GM19468 (cell line): ENCODE measurements at regions not wholly inside any gene's neighbourhood (a gene's known extent, or its start where the extent isn't known, plus 50 kb on each side); places are given as distances from the start of the nearest gene placed in this dataset.
"Not testable (repeated sequence)": the region's sequence is repeated elsewhere in the genome, so short reads cannot be mapped to it uniquely, and the experiment has no call there.

ENCODE experiments used
- ATAC-seq: cut with Tn5 transposase; IDR thresholded peaks from one replicate; pipeline ENCODE4 v1.9.1; 2021; ENCODE audit warnings: mild to moderate bottlenecking, moderate library complexity, moderate number of reproducible peaks; ENCODE audit not compliant: unreplicated experiment; ENCODE audit errors: extremely low read depth

DNA sequence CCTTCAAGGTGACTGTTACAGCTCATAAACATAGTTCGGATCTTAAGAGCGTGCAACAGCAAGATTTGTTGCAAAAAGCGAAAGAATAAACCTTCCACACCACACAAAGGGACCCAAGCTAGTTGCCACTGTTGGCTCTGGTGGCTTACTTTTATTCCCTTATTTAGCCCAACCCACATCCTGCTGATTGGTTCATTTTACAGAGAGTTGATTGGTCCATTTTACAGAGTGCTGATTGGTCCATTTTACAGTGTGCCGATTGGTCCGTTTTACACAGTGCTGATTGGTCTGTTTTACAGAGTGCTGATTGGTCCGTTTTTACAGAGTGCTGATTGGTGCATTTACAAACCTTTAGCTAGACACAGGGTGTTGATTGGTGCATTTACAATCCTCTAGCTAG lies 776.9 kb upstream of the CNTN5 start:
- ATAC-seq, result no peak

DNA sequence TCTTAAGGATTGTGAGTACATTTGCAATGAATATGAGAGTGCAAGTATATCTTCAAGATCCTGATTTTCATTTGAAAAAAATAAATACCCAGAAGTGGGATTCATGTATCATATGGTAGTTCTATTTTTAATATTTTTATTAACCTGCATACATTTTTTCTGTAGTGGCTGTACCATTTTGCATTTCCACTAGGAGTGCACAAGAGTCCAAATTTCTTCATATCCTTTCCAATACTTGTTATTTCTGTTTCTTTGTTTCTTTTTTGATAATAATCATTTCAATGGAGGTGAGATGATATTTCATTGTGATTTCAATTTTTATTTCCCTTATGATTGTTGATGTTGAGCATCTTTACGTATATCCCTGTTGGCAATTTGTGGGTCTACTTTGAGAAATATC lies 759.8 kb upstream of the CNTN5 start:
- no peak for ATAC-seq

DNA sequence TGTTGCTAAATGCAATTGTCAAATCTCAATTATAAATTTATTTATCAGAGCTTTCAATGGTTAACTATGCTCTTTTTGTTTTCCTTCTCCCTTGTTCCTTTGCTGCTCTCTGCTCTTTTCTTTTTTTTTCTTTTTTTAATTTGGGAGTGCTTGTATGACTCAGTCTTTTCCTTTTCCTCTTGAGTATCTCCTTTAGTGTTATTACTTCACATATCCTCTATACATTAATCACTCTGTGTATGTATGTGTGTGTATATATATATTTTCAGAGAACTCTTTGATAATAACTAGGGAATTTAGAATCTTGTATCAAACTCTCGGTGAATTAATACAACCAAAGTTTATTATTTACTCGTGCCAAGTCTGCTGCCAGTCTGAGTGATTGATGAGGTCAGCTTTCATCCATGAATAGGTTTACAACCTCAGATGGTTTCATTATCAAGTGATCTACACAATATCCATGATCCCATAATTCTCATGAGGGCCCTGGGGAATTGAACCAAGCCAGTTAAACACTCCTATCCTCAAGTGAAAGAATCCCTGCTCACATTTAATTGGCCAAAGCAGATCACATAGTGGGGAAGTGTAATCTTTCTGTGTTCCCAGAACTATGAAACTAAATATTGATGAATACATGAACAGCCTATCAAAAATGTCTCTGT lies 743.4 kb upstream of the CNTN5 start:
- no peak for ATAC-seq

DNA sequence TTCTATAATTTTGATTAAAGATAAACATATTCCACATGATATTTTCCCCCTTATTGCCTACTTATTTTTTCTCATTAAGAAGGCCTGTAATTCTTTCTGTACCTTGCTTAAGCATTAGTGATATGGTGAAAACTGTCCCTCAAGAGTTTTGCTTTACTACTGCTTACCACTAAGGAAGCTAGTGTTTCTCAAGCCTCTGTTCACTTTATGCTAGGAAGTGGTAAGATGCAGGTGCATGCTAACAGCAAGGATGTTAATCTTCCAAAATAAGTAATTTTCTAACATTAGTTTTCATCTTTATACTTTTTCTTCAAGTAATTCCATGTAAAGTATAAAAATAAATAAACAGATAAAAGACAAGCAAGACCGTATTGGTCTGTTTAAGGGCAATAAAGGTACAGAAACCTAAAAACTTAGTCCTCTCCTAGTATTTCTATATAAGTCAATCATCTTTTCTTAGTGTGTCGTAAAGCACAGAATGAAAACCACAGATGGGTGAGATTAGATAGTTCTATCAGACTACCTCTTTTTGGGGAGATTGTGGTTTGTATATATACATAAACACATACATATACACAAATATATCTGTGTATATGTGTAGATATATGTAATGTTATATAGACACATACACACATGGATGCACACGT lies 731.0 kb upstream of the CNTN5 start:
- ATAC-seq, result no peak

DNA sequence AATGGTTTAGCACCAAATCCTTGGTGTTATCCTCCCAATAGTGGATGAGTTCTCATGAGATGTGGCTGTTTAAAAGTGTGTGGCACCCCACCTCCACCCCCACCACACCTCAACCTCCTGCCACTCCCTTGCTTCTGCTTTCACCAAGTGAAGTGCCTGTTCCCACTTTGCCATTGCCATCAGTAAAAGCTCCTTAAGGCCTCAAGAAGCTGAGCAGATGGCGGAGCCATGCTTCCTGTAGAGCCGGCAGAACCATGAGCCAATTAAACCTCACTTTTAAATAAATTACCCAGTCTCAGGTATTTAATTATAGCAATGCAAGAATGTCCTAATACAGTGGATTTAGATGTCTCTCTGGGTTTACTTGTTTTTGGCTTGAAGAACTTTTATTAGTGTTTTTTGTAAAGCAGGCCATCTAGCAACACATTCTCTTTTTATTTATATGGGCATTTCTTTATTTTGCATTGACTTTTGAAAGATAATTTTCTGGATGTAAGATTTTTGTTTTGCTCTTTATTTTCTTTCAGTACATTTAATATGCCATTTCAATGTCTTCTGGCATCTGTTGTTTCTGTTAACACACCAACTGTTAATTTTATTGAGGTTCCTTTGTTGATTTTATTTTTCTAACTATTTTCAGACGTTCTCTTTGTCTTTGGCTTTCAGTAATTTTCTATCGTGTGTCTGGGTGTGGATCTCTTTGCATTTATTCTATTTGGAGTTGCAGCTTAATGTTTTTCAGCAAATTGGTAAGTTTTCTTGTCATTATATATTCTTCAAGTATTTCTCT lies 724.5 kb upstream of the CNTN5 start:
- no peak for ATAC-seq

DNA sequence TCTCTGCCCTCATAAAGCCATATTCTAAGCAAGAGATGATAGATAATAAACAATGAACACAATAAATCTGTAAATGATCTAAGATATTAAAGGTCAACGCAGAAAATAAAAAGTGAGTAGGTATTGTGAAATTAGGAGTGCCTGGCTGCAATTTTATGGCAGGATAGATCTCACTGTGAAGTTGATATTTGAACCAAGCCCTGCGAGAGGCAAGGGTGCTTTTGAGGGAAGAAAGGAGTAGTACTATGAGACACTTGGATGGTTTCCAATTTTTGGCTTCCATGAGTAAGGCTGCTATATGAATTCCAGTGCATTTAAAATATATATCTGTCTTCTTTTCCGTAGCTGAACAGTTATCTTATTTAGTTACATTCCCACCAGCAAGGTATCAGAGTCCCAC lies 720.0 kb upstream of the CNTN5 start:
- ATAC-seq, result no peak

DNA sequence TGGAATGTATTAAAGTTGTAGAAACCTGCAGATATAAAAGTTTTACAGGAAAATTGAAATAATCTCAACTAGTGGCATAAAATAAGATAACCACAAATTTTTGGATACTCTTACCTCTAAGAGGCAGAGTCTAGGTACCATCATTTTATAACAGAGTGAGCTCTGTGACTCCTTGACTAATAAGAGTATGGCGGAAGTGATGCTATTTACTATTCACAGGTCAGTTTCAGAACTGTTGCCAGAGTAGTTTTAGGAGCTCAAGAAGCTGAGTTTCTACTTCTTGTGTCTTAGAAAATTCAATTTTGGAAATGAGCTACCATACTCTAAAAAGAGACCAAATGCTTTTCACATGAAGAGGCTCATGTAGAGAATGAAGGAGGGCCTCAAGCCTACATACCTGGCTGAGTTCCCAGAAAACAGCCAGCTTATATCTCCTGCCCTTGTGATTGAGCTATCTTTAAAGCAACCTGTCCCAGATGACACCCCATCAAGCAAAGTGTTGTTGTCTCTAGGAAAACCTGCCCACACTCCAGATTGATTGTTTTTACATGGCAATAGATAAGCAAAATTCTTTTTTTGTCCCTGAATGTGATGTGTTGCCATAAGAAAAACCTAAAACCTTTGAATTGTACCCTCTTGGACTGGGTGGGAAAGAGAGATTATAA lies 712.8 kb upstream of the CNTN5 start:
- no peak for ATAC-seq

DNA sequence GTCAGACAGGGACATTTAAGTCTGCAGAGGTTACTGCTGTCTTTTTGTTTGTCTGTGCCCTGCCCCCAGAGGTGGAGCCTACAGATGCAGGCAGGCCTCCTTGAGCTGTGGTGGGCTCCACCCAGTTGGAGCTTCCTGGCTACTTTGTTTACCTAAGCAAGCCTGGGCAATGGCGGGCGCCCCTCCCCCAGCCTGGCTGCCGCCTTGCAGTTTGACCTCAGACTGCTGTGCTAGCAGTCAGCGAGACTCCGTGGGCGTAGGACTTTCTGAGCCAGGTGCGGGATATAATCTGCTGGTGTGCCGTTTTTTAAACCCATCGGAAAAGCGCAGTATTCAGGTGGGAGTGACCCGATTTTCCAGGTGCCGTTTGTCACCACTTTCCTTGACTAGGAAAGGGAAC lies 690.4 kb upstream of the CNTN5 start:
- ATAC-seq, result not testable (repeated sequence)

DNA sequence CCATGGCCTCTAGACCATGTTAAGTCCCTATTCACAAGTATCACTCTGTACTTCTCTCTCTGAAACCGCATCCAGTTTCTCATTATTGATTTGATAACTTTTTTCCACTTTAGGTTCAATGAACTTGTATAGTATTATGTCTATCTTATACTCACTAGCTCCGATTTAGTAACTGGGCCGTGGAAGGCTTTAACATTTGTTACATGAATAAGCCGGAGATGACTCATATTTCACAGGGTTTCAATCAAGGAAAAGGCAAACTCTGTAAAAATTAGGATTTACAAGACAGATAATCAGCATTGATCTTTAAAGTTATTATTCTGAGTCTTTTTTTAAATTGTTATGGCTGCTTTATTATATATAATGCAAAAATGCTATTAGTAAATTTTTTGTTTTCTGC lies 662.2 kb upstream of the CNTN5 start:
- ATAC-seq, result no peak

DNA sequence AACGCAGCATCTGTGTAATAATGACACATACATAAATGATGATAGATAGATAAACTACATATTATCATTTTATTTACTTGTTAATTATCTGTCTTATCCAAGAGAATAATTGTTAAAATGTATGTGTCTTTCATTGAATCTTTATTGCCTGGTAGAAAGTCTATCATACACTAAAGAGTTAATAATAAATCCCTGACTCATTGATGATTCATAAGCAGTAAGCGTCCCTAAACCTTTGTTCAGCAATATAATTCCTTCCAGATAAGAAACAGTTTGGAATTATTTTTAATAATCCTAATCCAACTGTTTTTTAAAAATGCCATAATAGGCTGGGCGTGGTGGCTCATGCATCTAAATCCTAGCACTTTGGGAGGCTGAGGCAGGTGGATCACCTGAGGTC lies 655.6 kb upstream of the CNTN5 start:
- ATAC-seq, result no peak

DNA sequence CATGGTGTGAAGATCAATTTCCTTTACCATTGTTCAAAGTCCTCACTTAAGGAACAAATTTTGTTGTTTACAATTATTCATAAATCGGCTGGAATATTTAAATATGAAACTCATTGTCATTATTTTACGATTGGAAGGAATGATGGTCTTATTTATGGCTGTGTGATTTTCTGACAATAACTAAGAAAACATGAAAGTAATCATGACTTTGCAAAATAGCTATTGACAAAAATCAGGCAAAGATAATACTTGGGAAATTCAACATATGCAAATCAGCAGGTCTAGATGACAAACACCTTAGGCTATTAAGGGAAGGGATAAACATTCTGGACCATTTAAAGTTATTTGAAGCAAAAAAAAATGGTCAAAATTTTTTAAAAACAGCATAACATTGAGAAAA lies 654.8 kb upstream of the CNTN5 start:
- ATAC-seq, result no peak

DNA sequence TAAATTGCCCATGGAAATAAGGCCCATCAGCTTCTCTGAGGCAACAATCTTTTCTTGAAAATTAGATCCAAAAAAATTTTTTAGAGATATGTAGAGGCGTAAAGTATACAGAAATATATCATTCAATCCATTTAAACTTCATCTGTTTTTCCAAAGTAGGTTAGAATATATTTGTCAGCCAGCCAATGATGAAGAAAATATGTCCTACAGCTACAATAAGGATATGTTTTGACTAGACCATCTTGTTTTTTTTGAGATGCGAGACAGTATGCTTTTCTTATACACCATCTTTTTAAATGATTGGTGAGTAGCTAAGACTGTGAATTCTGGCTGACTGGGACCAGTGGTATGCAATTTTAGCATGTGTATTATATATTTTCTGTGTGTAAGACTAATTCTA lies 630.4 kb upstream of the CNTN5 start:
- no peak for ATAC-seq

DNA sequence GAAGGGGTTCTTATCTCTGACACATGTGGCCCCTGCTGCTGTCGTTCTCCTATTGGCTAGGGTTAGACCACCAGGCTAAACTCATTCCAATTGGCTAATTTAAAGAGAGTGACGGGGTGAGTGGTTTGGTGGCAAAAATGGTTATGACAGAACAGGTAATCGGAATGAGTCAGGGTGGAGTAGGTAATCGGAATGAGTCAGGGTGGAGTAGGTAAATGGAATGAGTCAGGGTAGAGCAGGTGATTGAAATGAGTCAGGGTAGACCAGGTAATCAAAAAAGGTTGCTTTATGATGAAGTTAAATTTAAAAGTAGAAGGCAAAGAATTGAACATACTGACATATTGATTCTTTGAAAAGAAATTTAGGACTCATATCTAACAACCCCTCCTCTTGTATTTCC lies 626.2 kb upstream of the CNTN5 start:
- ATAC-seq, result not testable (repeated sequence)

DNA sequence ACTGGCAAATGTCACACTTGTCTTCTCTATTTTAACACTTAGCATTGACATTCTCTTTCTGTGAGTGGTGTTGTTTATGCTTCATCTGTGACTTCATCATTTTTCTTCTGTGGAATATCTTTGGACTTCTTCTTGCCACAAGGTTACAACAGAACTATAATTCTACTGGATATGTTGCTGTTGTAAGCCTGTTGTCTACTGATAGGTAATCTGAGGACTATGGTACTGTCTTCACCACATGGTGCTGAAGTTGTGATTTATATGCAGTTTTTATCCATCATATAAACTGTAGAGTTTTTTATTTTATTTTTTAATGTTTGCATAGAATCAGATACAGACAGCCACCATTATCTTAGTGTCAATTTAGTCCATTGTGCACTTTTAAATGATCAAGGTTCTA lies 622.2 kb upstream of the CNTN5 start:
- no peak for ATAC-seq

DNA sequence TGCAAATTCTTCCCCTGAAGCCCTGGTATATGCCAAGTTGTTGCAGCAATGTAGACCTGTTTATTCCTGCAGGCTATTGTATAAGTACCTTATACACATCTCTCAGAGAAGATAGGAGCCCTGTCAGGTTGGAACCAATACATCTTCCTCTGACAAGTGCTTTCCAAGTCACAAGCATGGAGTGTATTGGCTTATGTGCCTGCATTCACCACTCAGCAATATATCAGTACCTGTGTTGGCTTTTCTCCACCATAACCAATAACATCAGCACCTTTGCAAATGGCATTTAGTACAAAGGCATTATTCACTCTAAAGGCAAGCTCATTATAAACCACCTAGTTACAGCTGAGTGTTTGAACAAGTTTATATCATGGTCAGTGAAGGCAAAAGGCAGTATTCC lies 611.7 kb upstream of the CNTN5 start:
- no peak for ATAC-seq

DNA sequence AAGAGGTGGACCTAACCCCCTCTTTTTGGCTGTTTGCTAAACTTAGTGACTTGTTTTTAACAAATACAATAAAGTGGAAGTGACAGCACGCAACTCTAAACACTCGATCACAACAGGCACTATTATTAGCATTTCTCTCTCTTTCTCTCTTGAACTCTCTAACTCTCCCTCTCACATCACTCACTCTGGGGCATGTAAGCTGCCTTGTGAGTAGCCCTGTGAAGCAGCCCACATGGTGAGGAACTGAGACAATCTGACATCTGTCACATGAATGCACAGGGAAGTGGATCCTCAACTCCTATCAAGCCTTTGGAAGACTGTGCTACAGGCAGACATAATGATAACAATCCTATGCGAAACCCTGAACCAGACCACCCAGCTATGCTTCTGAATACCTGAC lies 609.0 kb upstream of the CNTN5 start:
- no peak for ATAC-seq

DNA sequence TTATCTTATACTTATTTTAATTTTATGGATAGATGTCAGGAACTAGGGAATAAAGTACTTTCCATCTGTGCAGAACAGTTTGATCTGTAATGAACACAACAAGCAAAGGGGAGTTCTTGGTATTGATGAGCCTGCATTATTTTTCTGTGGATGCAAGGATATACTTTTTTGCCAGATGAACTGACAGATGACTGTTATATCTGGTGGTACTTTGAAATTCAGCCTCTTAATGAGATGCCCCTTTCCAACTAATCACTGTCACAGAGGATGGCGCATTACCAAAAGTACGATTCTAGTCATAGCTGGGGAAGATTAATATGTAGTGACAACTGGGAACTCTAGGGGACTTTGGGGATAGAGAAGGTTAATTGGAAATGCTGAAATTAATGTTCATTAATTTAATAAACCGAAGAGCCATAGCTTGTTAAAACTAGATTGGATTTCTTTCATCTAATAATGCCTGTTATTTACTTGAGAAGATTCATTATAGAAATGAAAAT lies 603.4 kb upstream of the CNTN5 start:
- no peak for ATAC-seq

DNA sequence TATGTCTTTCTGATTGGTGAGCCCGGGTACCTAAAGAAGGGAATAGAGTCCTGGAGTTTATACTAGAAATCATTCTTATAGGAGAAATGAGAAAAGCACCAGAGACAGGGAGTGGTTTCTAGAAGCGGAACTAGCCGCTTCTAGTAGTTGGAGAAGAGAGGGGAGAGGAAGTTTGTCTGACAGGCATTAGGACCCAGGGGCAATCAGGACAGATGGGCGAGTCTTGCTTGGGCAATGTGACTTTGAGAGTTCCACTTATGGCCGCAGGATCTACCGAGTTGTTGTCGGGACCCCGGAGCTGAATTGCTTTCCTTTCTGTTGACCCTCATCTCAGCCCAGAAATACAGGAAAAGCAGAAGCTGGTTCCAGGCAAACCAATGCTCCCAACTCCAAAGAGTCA lies 596.8 kb upstream of the CNTN5 start:
- no peak for ATAC-seq

DNA sequence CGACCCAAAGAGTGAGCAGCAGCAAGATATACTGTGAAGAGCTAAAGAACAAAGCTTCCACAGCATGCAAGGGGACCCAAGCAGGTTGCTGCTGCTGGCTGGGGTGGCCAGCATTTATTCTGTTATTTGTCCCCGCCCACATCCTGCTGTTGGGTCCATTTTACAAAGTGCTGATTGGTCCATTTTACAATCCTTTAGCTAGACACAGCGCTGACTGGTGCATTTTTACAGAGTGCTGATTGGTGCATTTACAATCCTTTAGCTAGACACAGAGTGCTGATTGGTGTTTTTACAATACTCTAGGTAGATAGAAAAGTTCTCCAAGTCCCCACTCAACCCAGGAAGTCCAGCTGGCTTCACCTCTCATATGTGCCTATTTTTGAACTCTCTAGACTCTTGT lies 596.0 kb upstream of the CNTN5 start:
- ATAC-seq, result not testable (repeated sequence)

DNA sequence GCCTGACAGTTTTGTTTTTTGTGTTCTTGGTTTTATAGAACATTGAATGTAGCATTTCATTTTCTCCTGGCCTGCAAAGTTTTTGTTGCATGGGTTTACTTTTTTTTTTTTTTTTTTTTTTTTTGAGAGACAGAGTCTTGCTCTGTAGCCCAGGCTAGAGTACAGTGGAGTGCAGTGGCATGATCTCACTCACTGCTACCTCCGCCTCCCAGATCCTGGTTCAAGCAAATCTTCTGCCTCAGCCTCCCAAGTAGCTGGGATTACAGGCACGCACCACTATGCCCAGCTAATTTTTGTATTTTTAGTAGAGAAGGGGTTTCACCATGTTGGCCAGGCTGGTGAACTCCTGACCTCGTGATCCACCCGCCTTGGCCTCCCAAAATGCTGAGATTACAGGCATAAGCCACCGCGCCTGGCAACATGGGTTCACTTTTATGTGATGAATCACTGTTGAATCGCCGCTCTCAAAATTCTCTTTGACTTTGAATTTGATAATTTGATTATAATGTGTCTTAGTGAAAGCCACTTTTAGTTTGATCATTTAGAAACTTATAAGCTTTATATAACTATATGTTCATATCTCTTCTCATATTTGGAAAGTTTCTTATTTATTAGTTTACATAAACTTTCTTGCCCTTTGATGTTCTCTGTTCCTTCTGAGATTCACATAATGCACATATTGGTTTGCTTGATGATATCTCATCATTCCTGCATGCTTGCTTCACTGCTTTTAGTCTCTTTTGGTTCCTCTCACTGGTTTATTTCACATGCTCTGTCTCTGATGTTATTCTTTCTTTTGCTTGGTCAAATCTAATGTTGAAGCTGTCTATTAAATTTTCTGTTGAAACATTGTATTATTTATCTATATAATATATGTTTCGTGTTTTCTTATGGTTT lies 589.0 kb upstream of the CNTN5 start:
- ATAC-seq, result no peak
